Activated naive CD8-positive, alpha-beta T cell treated with anti-CD3 and anti-CD28 coated beads, Interleukin-2, amount 50 U/mL, for 16 hours (primary cell): ENCODE measurements at regions not wholly inside any gene's neighbourhood (a gene's known extent, or its start where the extent isn't known, plus 50 kb on each side); places are given as distances from the start of the nearest gene placed in this dataset.

Experiments
- DNase-seq: peaks from one replicate; pipeline ENCODE4 v3.0.0-alpha.2; 2020; ENCODE audit warnings: low read depth, low spot score

- DNase-seq: no peak
Observed at GRCh38 chr1:56356376-56356990, 222.9 kb downstream of the PLPP3 start.

- no peak for DNase-seq
Observed at GRCh38 chr1:56355918-56356317, 223.4 kb downstream of the PLPP3 start.

GRCh38 chr1:56355422-56355821 lies 223.9 kb downstream of the PLPP3 start:
- DNase-seq: no peak

GRCh38 chr1:56345831-56346230 lies 233.5 kb downstream of the PLPP3 start:
- DNase-seq: no peak

- no peak for DNase-seq
Observed at GRCh38 chr1:56340977-56341376, 238.4 kb downstream of the PLPP3 start.

GRCh38 chr1:56339786-56340465 lies 239.4 kb downstream of the PLPP3 start:
- no peak for DNase-seq

- DNase-seq: no peak
Observed at GRCh38 chr1:56339093-56339492, 240.3 kb downstream of the PLPP3 start.

- no peak for DNase-seq
Observed at GRCh38 chr1:56336982-56337381, 242.4 kb downstream of the PLPP3 start.

- DNase-seq: no peak
Observed at GRCh38 chr1:56335394-56335793, 244.0 kb downstream of the PLPP3 start.

GRCh38 chr1:56334047-56334446 lies 245.3 kb downstream of the PLPP3 start:
- DNase-seq: no peak

- no peak for DNase-seq
Observed at GRCh38 chr1:56333461-56333860, 245.9 kb downstream of the PLPP3 start.

- no peak for DNase-seq
Observed at GRCh38 chr1:56331892-56332567, 247.3 kb downstream of the PLPP3 start.

GRCh38 chr1:56331207-56331891 lies 248.0 kb downstream of the PLPP3 start:
- DNase-seq: no peak

- DNase-seq: no peak
Observed at GRCh38 chr1:56330391-56331026, 248.9 kb downstream of the PLPP3 start.

GRCh38 chr1:56329970-56330369 lies 249.4 kb downstream of the PLPP3 start:
- DNase-seq: no peak

GRCh38 chr1:56327195-56327594 lies 252.2 kb downstream of the PLPP3 start:
- DNase-seq: no peak

- DNase-seq: no peak
Observed at GRCh38 chr1:56326056-56326455, 253.3 kb downstream of the PLPP3 start.

GRCh38 chr1:56324504-56324903 lies 254.9 kb downstream of the PLPP3 start:
- DNase-seq: no peak

- DNase-seq: no peak
Observed at GRCh38 chr1:56322211-56322610, 257.2 kb downstream of the PLPP3 start.

GRCh38 chr1:56321150-56321490 lies 258.2 kb downstream of the PLPP3 start:
- DNase-seq: no peak

- no peak for DNase-seq
Observed at GRCh38 chr1:56320464-56321149, 258.8 kb downstream of the PLPP3 start.
